Stomach (tissue), 4 donors: ENCODE measurements at regions not wholly inside any gene's neighbourhood (a gene's known extent, or its start where the extent isn't known, plus 50 kb on each side); places are given as distances from the start of the nearest gene placed in this dataset.

Experiments
- CTCF ChIP-seq, 7 experiments: fragments of 450-650 bp in 4 of 7; fragments of 200-600 bp in 3 of 7; sonication (generic) in 3 of 7; IDR thresholded peaks; one replicate each; pipeline ENCODE4 v1.5.1; 2016 to 2019; ENCODE audit warnings: antibody characterized with exemption in 7 of 7, control low read depth in 2 of 7, mild to moderate bottlenecking in 1 of 7
- EP300 ChIP-seq: sonication (generic); formaldehyde crosslinking; IDR thresholded peaks from one replicate; pipeline ENCODE4 v1.6.1; 2017; ENCODE audit warnings: antibody characterized with exemption
- POLR2A ChIP-seq, 4 donors: fragments of 450-650 bp; IDR thresholded peaks; one replicate each; pipeline ENCODE4 v1.6.1; 2016; ENCODE audit warnings: antibody characterized with exemption in 4 of 4, control low read depth in 2 of 4, mild to moderate bottlenecking in 1 of 4, moderate library complexity in 1 of 4
- POLR2AphosphoS5 ChIP-seq, 3 donors: sonication (generic); formaldehyde crosslinking; IDR thresholded peaks; one replicate each; pipeline ENCODE4 v1.6.1; 2016; ENCODE audit warnings: antibody characterized with exemption in 3 of 3

- no peak for TF ChIP-seq POLR2A (IDR thresholded peaks at IDR 0.05)
- no peak for TF ChIP-seq CTCF (IDR thresholded peaks at IDR 0.05)
- TF ChIP-seq POLR2AphosphoS5 (IDR thresholded peaks at IDR 0.05) = no peak
- TF ChIP-seq EP300 = no peak
Measured at GRCh38 chr1:221187174-221187573, 307.9 kb downstream of the HLX start.
